ENCODE measurements at regions not wholly inside any gene's neighbourhood (a gene's known extent, or its start where the extent isn't known, plus 50 kb on each side); places are given as distances from the start of the nearest gene placed in this dataset.

DNA sequence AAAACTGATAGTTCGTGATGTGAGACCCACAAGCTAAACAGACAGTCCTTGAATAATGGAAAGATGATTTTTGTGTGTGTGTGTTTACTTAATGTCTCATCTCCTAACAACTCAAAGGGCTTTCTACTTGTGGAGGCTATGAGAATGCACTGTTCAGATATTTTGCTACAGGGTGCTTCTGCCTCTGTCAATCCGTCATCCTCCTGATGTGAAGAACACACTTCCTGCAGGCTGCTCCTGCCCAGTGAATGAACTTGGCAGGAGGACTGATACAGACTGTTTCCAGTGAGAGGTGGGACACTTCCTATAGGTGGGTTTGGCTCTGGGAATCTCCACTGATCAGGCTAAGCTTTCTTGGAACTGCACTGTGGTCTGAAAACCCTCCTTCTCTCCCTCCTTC, 168.4 kb upstream of the STARD13 start:
- H3K36me3 ChIP-seq (ENCODE audit: control insufficient read depth in 1 of 2, insufficient read depth in 2 of 2, low read depth in 1 of 2, low read length in 2 of 2): no peaks in the 10 kb centered on the region
- H3K4ac ChIP-seq (ENCODE audit: low read depth in 1 of 2, low read length in 2 of 2): no peak overlapping the region
- H3K23ac ChIP-seq (ENCODE audit: low read length in 2 of 2): no peak overlapping the region
- no peak overlapping the region for H3K9ac ChIP-seq (ENCODE audit: low read length)
- no peak overlapping the region for H3K4me3 ChIP-seq (ENCODE audit: insufficient read depth in 1 of 2, low read depth in 1 of 2, low read length in 2 of 2)
- no peak overlapping the region for H2BK12ac ChIP-seq (ENCODE audit: low read length in 2 of 2)
- no peak overlapping the region for H4K91ac ChIP-seq (ENCODE audit: low read length)
- no peak overlapping the region for H3K14ac ChIP-seq (ENCODE audit: low read length in 2 of 2)
- no peak overlapping the region for H2BK15ac ChIP-seq (ENCODE audit: low read depth, poor library complexity, severe bottlenecking)
- H2BK5ac ChIP-seq (ENCODE audit: low read depth, low read length, poor library complexity, severe bottlenecking): no peak overlapping the region
- H2AK5ac ChIP-seq (ENCODE audit: low read length, severe bottlenecking): no peak overlapping the region
- H4K8ac ChIP-seq (ENCODE audit: low read length): no peak overlapping the region
- peaks cover 2% of the 10 kb centered on the region for H3K4me1 ChIP-seq (ENCODE audit: control insufficient read depth, insufficient read depth, low read depth, low read length)
- no peaks in the 10 kb centered on the region for H3K27me3 ChIP-seq (ENCODE audit: control insufficient read depth in 1 of 2, insufficient read depth in 1 of 2, low read length in 2 of 2)
- no peak overlapping the region for H2BK120ac ChIP-seq (ENCODE audit: low read depth, low read length)
- H2AFZ ChIP-seq (ENCODE audit: low read depth, low read length): no peak overlapping the region
- peak; percentile 7 for DNase-seq
- H3K27ac ChIP-seq (ENCODE audit: low read length, poor library complexity, severe bottlenecking): no peak overlapping the region
- H3K18ac ChIP-seq (ENCODE audit: low read depth in 1 of 2, low read length in 2 of 2): no peak overlapping the region
- 62% methylated on average over 2 of the region's 2 CpGs for WGBS
- no peak overlapping the region for H3K4me2 ChIP-seq (ENCODE audit: low read length, poor library complexity, severe bottlenecking)
- peaks cover under 1% of the 10 kb centered on the region for H3K9me3 ChIP-seq (ENCODE audit: control insufficient read depth, low read length)
- no peaks in the 10 kb centered on the region for H3K79me1 ChIP-seq (replicated peaks; ENCODE audit: low read length, poor library complexity, severe bottlenecking)

DNA sequence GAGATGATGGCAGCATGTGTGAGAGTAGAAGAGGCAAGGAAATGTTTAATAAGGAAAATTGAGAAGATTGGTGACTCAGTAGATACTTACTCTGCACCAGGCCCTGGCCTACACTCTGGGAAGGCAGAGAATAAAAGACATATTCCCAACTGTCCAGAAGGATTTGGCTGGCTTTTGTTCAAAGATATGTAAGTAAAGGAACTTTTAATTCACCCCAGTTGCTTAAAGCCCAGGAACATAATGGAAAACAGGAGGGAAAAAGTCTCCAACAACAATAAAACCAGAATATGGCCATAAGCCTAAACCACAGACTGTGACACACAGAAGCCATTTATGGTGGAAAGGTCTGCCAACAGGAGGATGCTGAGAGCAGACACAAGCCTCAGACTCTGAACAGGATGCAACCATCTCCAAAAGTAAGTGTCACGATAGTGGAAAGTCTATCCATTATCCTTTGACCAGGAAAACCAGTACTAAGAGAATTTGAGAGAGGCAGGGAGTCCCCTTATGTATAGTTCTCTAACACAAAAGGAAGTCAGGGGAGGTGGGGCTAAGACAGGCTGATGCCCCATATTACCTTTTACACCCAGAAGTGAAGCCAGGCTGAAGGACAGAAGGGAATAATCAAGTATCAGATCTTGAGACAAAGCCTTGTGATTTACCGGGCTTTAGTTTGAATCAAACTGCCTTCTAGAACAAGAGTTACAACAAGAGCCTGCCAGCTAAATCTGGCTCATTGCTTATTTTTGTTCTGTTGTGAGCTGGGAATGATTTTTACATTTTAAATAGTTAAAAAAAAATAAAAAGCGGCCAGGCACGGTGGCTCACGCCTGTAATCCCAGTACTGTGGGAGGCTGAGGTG, 169.5 kb upstream of the STARD13 start:
- Histone ChIP-seq H2BK120ac (ENCODE audit: low read depth, low read length) (no peak overlapping the region), H4K8ac (ENCODE audit: low read length) (no peak overlapping the region), H3K14ac (ENCODE audit: low read length in 2 of 2) (no peak overlapping the region), H2BK12ac (ENCODE audit: low read length in 2 of 2) (no peak overlapping the region), H4K91ac (ENCODE audit: low read length) (no peak overlapping the region), H2AK5ac (ENCODE audit: low read length, severe bottlenecking) (no peak overlapping the region), H3K36me3 (ENCODE audit: control insufficient read depth in 1 of 2, insufficient read depth in 2 of 2, low read depth in 1 of 2, low read length in 2 of 2) (no peaks in the 10 kb centered on the region), H3K4ac (ENCODE audit: low read depth in 1 of 2, low read length in 2 of 2) (no peak overlapping the region), H3K4me3 (ENCODE audit: insufficient read depth in 1 of 2, low read depth in 1 of 2, low read length in 2 of 2) (peak overlapping the region in 1 of 2 experiments; percentile 35), H3K9ac (ENCODE audit: low read length) (peak overlapping the region; percentile 77), H2AFZ (ENCODE audit: low read depth, low read length) (no peak overlapping the region), H2BK5ac (ENCODE audit: low read depth, low read length, poor library complexity, severe bottlenecking) (no peak overlapping the region), H3K9me3 (ENCODE audit: control insufficient read depth, low read length) (peaks cover 10% of the 10 kb centered on the region), H3K79me1 (replicated peaks; ENCODE audit: low read length, poor library complexity, severe bottlenecking) (no peaks in the 10 kb centered on the region), H3K4me2 (ENCODE audit: low read length, poor library complexity, severe bottlenecking) (no peak overlapping the region), H2BK15ac (ENCODE audit: low read depth, poor library complexity, severe bottlenecking) (no peak overlapping the region), H3K4me1 (ENCODE audit: control insufficient read depth, insufficient read depth, low read depth, low read length) (peaks cover 2% of the 10 kb centered on the region), H3K27ac (ENCODE audit: low read length, poor library complexity, severe bottlenecking) (no peak overlapping the region), H3K18ac (ENCODE audit: low read depth in 1 of 2, low read length in 2 of 2) (no peak overlapping the region), H3K27me3 (ENCODE audit: control insufficient read depth in 1 of 2, insufficient read depth in 1 of 2, low read length in 2 of 2) (no peaks in the 10 kb centered on the region), H3K23ac (ENCODE audit: low read length in 2 of 2) (no peak overlapping the region)
- no peak for DNase-seq
- WGBS: 100% methylated on average over 4 of the region's 5 CpGs

DNA sequence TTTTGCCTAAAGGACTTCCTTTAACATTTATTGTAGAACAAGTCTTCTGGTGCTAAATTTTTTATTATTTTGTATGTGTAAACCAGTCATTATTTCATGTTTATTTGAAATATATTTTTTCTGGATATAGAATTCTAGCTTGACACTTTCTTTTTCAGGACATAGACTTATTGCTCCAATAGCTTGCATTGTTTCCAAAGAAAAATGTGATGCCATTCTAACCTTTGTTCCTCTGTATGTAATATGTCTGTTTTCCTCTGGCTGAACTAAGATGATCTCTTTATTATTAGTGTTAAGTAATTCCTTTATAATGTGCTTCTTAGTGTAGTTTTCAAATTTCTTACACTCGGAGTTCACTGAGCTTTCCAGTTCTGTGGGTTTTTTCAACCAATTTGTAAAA, 174.1 kb upstream of the STARD13 start:
- H3K18ac ChIP-seq (ENCODE audit: low read depth in 1 of 2, low read length in 2 of 2): no peak overlapping the region
- H4K8ac ChIP-seq (ENCODE audit: low read length): no peak overlapping the region
- no peaks in the 10 kb centered on the region for H3K36me3 ChIP-seq (ENCODE audit: control insufficient read depth in 1 of 2, insufficient read depth in 2 of 2, low read depth in 1 of 2, low read length in 2 of 2)
- H2AK5ac ChIP-seq (ENCODE audit: low read length, severe bottlenecking): no peak overlapping the region
- H3K79me1 ChIP-seq (replicated peaks; ENCODE audit: low read length, poor library complexity, severe bottlenecking): no peaks in the 10 kb centered on the region
- H2BK5ac ChIP-seq (ENCODE audit: low read depth, low read length, poor library complexity, severe bottlenecking): no peak overlapping the region
- H2BK12ac ChIP-seq (ENCODE audit: low read length in 2 of 2): no peak overlapping the region
- H2AFZ ChIP-seq (ENCODE audit: low read depth, low read length): no peak overlapping the region
- no peak overlapping the region for H3K4me2 ChIP-seq (ENCODE audit: low read length, poor library complexity, severe bottlenecking)
- H3K23ac ChIP-seq (ENCODE audit: low read length in 2 of 2): no peak overlapping the region
- H3K4ac ChIP-seq (ENCODE audit: low read depth in 1 of 2, low read length in 2 of 2): no peak overlapping the region
- H4K91ac ChIP-seq (ENCODE audit: low read length): no peak overlapping the region
- WGBS: no CpG with 5 or more reads among the region's 1 CpG
- no peak overlapping the region for H3K9ac ChIP-seq (ENCODE audit: low read length)
- DNase-seq: no peak
- H3K27me3 ChIP-seq (ENCODE audit: control insufficient read depth in 1 of 2, insufficient read depth in 1 of 2, low read length in 2 of 2): no peaks in the 10 kb centered on the region
- H3K14ac ChIP-seq (ENCODE audit: low read length in 2 of 2): no peak overlapping the region
- H3K4me1 ChIP-seq (ENCODE audit: control insufficient read depth, insufficient read depth, low read depth, low read length): no peaks in the 10 kb centered on the region
- no peak overlapping the region for H2BK15ac ChIP-seq (ENCODE audit: low read depth, poor library complexity, severe bottlenecking)
- H3K4me3 ChIP-seq (ENCODE audit: insufficient read depth in 1 of 2, low read depth in 1 of 2, low read length in 2 of 2): no peak overlapping the region
- H2BK120ac ChIP-seq (ENCODE audit: low read depth, low read length): no peak overlapping the region
- no peak overlapping the region for H3K27ac ChIP-seq (ENCODE audit: low read length, poor library complexity, severe bottlenecking)
- H3K9me3 ChIP-seq (ENCODE audit: control insufficient read depth, low read length): peaks cover 10% of the 10 kb centered on the region

DNA sequence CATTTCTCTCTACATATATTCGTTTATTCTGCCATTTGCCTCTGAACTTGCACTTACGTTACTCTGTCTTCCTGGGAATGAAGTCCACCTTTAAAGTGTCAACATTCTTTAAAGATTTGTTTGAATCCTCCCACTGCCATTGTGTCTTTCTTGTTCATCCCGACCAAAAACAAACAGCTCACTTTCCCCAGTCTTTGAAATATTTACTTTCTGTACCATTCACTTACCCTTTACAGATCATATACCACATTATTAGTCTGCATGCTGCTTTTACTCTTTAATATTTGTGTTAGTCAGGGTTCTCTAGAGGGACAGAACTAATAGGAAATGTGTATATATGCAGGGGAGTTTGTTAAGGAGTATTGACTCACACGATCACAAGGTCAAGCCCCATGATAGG, 176.6 kb upstream of the STARD13 start:
- H3K9me3 ChIP-seq (ENCODE audit: control insufficient read depth, low read length): peaks cover 10% of the 10 kb centered on the region
- H3K4me1 ChIP-seq (ENCODE audit: control insufficient read depth, insufficient read depth, low read depth, low read length): no peaks in the 10 kb centered on the region
- no peak overlapping the region for H2BK120ac ChIP-seq (ENCODE audit: low read depth, low read length)
- no peak overlapping the region for H3K14ac ChIP-seq (ENCODE audit: low read length in 2 of 2)
- H3K23ac ChIP-seq (ENCODE audit: low read length in 2 of 2): no peak overlapping the region
- WGBS: 89% methylated on average over 3 of the region's 4 CpGs
- no peak overlapping the region for H3K4me2 ChIP-seq (ENCODE audit: low read length, poor library complexity, severe bottlenecking)
- H3K18ac ChIP-seq (ENCODE audit: low read depth in 1 of 2, low read length in 2 of 2): no peak overlapping the region
- H4K8ac ChIP-seq (ENCODE audit: low read length): no peak overlapping the region
- H3K36me3 ChIP-seq (ENCODE audit: control insufficient read depth in 1 of 2, insufficient read depth in 2 of 2, low read depth in 1 of 2, low read length in 2 of 2): no peaks in the 10 kb centered on the region
- no peaks in the 10 kb centered on the region for H3K27me3 ChIP-seq (ENCODE audit: control insufficient read depth in 1 of 2, insufficient read depth in 1 of 2, low read length in 2 of 2)
- no peak overlapping the region for H3K4ac ChIP-seq (ENCODE audit: low read depth in 1 of 2, low read length in 2 of 2)
- H4K91ac ChIP-seq (ENCODE audit: low read length): no peak overlapping the region
- no peak overlapping the region for H3K9ac ChIP-seq (ENCODE audit: low read length)
- H3K79me1 ChIP-seq (replicated peaks; ENCODE audit: low read length, poor library complexity, severe bottlenecking): no peaks in the 10 kb centered on the region
- no peak overlapping the region for H2BK12ac ChIP-seq (ENCODE audit: low read length in 2 of 2)
- H3K4me3 ChIP-seq (ENCODE audit: insufficient read depth in 1 of 2, low read depth in 1 of 2, low read length in 2 of 2): no peak overlapping the region
- DNase-seq: no peak
- peak overlapping the region; percentile 52 for H2BK15ac ChIP-seq (ENCODE audit: low read depth, poor library complexity, severe bottlenecking)
- no peak overlapping the region for H2BK5ac ChIP-seq (ENCODE audit: low read depth, low read length, poor library complexity, severe bottlenecking)
- H2AK5ac ChIP-seq (ENCODE audit: low read length, severe bottlenecking): no peak overlapping the region
- H3K27ac ChIP-seq (ENCODE audit: low read length, poor library complexity, severe bottlenecking): no peak overlapping the region
- H2AFZ ChIP-seq (ENCODE audit: low read depth, low read length): no peak overlapping the region
